GM12878 (cell line): ENCODE measurements at regions not wholly inside any gene's neighbourhood (a gene's known extent, or its start where the extent isn't known, plus 50 kb on each side); places are given as distances from the start of the nearest gene placed in this dataset.

Experiments
- ATAC-seq: fragments of 200-7000 bp; cut with Tn5 transposase; 3 replicates; pipeline ENCODE4 v1.9.1; 2020; ENCODE audit warnings: mild to moderate bottlenecking, moderate library complexity
- BruUV-seq: library from RNA; stranded (reverse); fragments of 400-500 nt; replicated peaks from 2 replicates; lab custom pipeline; 2021; lab: Mats Ljungman, UMichigan
- CTCF ChIA-PET: fragments of 300-600 bp; sonication (Branson Sonifier 250); formaldehyde crosslinking; extraction: SDS; loops from one replicate; lab custom pipeline; 2021; ENCODE audit warnings: inconsistent platforms; lab: Yijun Ruan, JAX
- POLR2A ChIA-PET: fragments of 350-600 bp; formaldehyde crosslinking; extraction: SDS; loops from one replicate; lab custom pipeline; 2021; ENCODE audit warnings: inconsistent platforms; lab: Charles Lee
- RAD21 ChIA-PET: fragments of 300-600 bp; sonication (Branson Sonifier 250); formaldehyde crosslinking; loops from one replicate; lab custom pipeline; 2023; ENCODE audit warnings: antibody characterized with exemption; ENCODE audit not compliant: unreplicated experiment; lab: Charles Lee
- SMC1A ChIA-PET: fragments of 300-600 bp; sonication (Branson Sonifier 250); formaldehyde crosslinking; loops from one replicate; lab custom pipeline; 2023; ENCODE audit not compliant: unreplicated experiment, uncharacterized antibody; lab: Charles Lee
- DNase-seq: peaks from one replicate; pipeline ENCODE4 v3.0.0-alpha.2; 2011; ENCODE audit warnings: low read depth, low spot score
- FAIRE-seq: peaks from 3 replicates; lab custom pipeline; 2011; peaks lifted over from hg19 to GRCh38; lab: Jason Lieb, UNC
- H2AFZ ChIP-seq: 2 replicates; pipeline ENCODE4 v1.6.0; 2011; ENCODE audit warnings: low read depth, low read length, control low read depth; ENCODE audit not compliant: control insufficient read depth
- H3K27ac ChIP-seq: 2 replicates; pipeline ENCODE4 v1.5.1; 2011; ENCODE audit warnings: control low read depth; ENCODE audit not compliant: control insufficient read depth, insufficient read depth
- H3K27me3 ChIP-seq, 2 experiments: replicated peaks in 1 of 2; 2 replicates each; pipeline versions ENCODE4 v1.6.0 to v1.6.1; 2011; ENCODE audit warnings: low read length in 1 of 2; ENCODE audit not compliant: control insufficient read depth in 2 of 2, insufficient read depth in 2 of 2
- H3K36me3 ChIP-seq, 2 experiments: 2 replicates each; pipeline ENCODE4 v1.5.1; 2011; ENCODE audit warnings: low read length in 1 of 2; ENCODE audit not compliant: control insufficient read depth in 2 of 2, insufficient read depth in 2 of 2
- H3K4me1 ChIP-seq: 2 replicates; pipeline ENCODE4 v1.6.1; 2011; ENCODE audit warnings: mild to moderate bottlenecking, low read length, moderate library complexity, mixed read lengths; ENCODE audit not compliant: control insufficient read depth, insufficient read depth
- H3K4me2 ChIP-seq: 2 replicates; pipeline ENCODE4 v1.6.0; 2011; ENCODE audit warnings: control low read depth; ENCODE audit not compliant: control insufficient read depth, insufficient read depth
- H3K4me3 ChIP-seq: fragments of 200-600 bp; sonication (generic); 2 replicates; pipeline ENCODE4 v1.5.1; 2016
- H3K79me2 ChIP-seq: 2 replicates; pipeline ENCODE4 v1.6.0; 2011; ENCODE audit warnings: low read length; ENCODE audit not compliant: control insufficient read depth, insufficient read depth
- H3K9ac ChIP-seq: 2 replicates; pipeline ENCODE4 v1.8.0; 2011; ENCODE audit warnings: low read length, control low read depth, mixed read lengths; ENCODE audit not compliant: control insufficient read depth, insufficient read depth
- H3K9me3 ChIP-seq: replicated peaks from 3 replicates; pipeline ENCODE4 v1.5.1; 2011; ENCODE audit warnings: mild to moderate bottlenecking, low read length; ENCODE audit not compliant: control insufficient read depth, insufficient read depth
- H4K20me1 ChIP-seq: 2 replicates; pipeline ENCODE4 v1.6.0; 2011; ENCODE audit not compliant: control insufficient read depth, insufficient read depth
- ESRRA ChIP-seq: IDR thresholded peaks from 2 replicates; pipeline ENCODE4 v1.6.1; 2012; ENCODE audit warnings: mild to moderate bottlenecking, low read length, improper control_type of control experiment
- KAT2A ChIP-seq: conservative IDR thresholded peaks from 2 replicates; pipeline ENCODE4 v1.6.1; 2011; ENCODE audit warnings: low read depth, low read length; ENCODE audit not compliant: control insufficient read depth
- LARP7 ChIP-seq: fragments of 450-650 bp; IDR thresholded peaks from 2 replicates; pipeline ENCODE4 v1.6.1; 2017; ENCODE audit warnings: mild to moderate bottlenecking
- MYC ChIP-seq: IDR thresholded peaks from 2 replicates; pipeline ENCODE4 v1.6.1; 2011; ENCODE audit warnings: mild to moderate bottlenecking, low read length, moderate library complexity, inconsistent platforms; ENCODE audit not compliant: insufficient read depth, insufficient replicate concordance, insufficient read length, severe bottlenecking
- PML ChIP-seq: IDR thresholded peaks from 2 replicates; pipeline ENCODE4 v1.6.1; 2012; ENCODE audit warnings: low read length, inconsistent platforms
- RAD21 ChIP-seq: IDR thresholded peaks from 2 replicates; pipeline ENCODE4 v1.6.1; 2011; ENCODE audit warnings: mild to moderate bottlenecking, low read depth, low read length, moderate library complexity; ENCODE audit not compliant: insufficient read depth
- SIN3A ChIP-seq: IDR thresholded peaks from 2 replicates; pipeline ENCODE4 v1.6.1; 2012; ENCODE audit warnings: low read depth, low read length, improper control_type of control experiment
- SRF ChIP-seq, 2 experiments: IDR thresholded peaks; 2 replicates each; pipeline ENCODE4 v1.6.1; 2011; ENCODE audit warnings: low read depth in 2 of 2, low read length in 2 of 2, mild to moderate bottlenecking in 1 of 2, moderate library complexity in 1 of 2
- TBL1XR1 ChIP-seq: IDR thresholded peaks from 2 replicates; pipeline ENCODE4 v1.6.1; 2012; ENCODE audit warnings: low read depth, low read length, improper control_type of control experiment
- ZBTB11 ChIP-seq: fragments of 450-650 bp; formaldehyde crosslinking; IDR thresholded peaks from 2 replicates; pipeline ENCODE4 v1.5.0; 2022; ENCODE audit warnings: mild to moderate bottlenecking, missing genetic modification characterization
- ZBTB40 ChIP-seq: fragments of 450-650 bp; IDR thresholded peaks from 2 replicates; pipeline ENCODE4 v1.6.1; 2016; ENCODE audit warnings: mild to moderate bottlenecking, moderate library complexity, borderline replicate concordance
- ZNF622 ChIP-seq: fragments of 450-650 bp; IDR thresholded peaks from 2 replicates; pipeline ENCODE4 v1.6.1; 2017; ENCODE audit warnings: mild to moderate bottlenecking, inconsistent platforms
- WGBS: methylation state at CpG from one replicate; pipeline ENCODE4 v1.1.6; 2016; ENCODE audit warnings: low lambda C conversion rate; ENCODE audit not compliant: insufficient replicate concordance, insufficient coverage; ENCODE audit errors: missing lambda C conversion rate; 5-methylcytosine and 5-hydroxymethylcytosine counted together
- in situ Hi-C: fragments of 300-500 bp; cut with MboI; formaldehyde crosslinking; loops from 9 replicates; pipeline ENCODE4 v1.14.3; 2018; ENCODE audit warnings: mixed read lengths
- intact Hi-C: fragments of 100-400 bp; cut with micrococcal nuclease; formaldehyde crosslinking; loops from one replicate; pipeline ENCODE4 v1.14.2; 2022; ENCODE audit not compliant: unreplicated experiment

GRCh38 chr17:5943982-5944381, 126.2 kb upstream of the WSCD1 start:
- WGBS, result 37% methylated on average over 6 of the region's 6 CpGs
- ATAC-seq (no peak), FAIRE-seq (no peak), DNase-seq (no peak)
- Histone ChIP-seq H2AFZ (no peak overlapping the region), H3K4me1 (no peaks in the 10 kb centered on the region), H3K27me3 (peaks cover 0 to 2% of the 10 kb centered on the region in 2 experiments; a peak in 2 of 4 replicates), H3K9me3 (no peaks in the 10 kb centered on the region), H3K4me3 (no peak overlapping the region), H3K79me2 (no peaks in the 10 kb centered on the region), H3K9ac (no peak overlapping the region), H3K27ac (no peak overlapping the region), H3K36me3 (no peaks in the 10 kb centered on the region), H4K20me1 (no peaks in the 10 kb centered on the region), H3K4me2 (no peak overlapping the region)
- in situ Hi-C loops (no loop called here), intact Hi-C loops (no loop called here)
- BruUV-seq, result no TSS peak
- CTCF ChIA-PET, result no interaction called here
- POLR2A ChIA-PET, result no interaction called here
- RAD21 ChIA-PET, result no interaction called here
- SMC1A ChIA-PET, result no interaction called here
- TF ChIP-seq KAT2A (no peak), RAD21 (no peak), ZNF622 (no peak), TBL1XR1 (no peak), LARP7 (no peak), SIN3A (no peak), ESRRA (no peak), MYC (no peak)

- no peaks in the 10 kb centered on the region for H3K36me3 ChIP-seq
- DNase-seq (no peak), FAIRE-seq (no peak), ATAC-seq (no peak)
- ChIA-PET SMC1A (no interaction called here), POLR2A (no interaction called here), CTCF (no interaction called here), RAD21 (no interaction called here)
- H3K4me3 ChIP-seq, result no peak overlapping the region
- H3K9me3 ChIP-seq, result no peaks in the 10 kb centered on the region
- H3K4me1 ChIP-seq, result no peaks in the 10 kb centered on the region
- H3K27me3 ChIP-seq, result no peaks in the 10 kb centered on the region; a peak in 2 of 4 replicates
- in situ Hi-C loops, result no loop called here
- 27% methylated on average over 2 of the region's 2 CpGs for WGBS
- H4K20me1 ChIP-seq, result no peaks in the 10 kb centered on the region
- H3K27ac ChIP-seq, result no peak overlapping the region
- no peak overlapping the region for H2AFZ ChIP-seq
- H3K4me2 ChIP-seq, result no peak overlapping the region
- H3K79me2 ChIP-seq, result no peaks in the 10 kb centered on the region
- no peak overlapping the region for H3K9ac ChIP-seq
- BruUV-seq, result no TSS peak
- intact Hi-C loops, result no loop called here
- TF ChIP-seq PML, result no peak
- no peak for TF ChIP-seq ZBTB40
- TF ChIP-seq SRF (IDR thresholded peaks at IDR 0.05; ENCODE audit: low read depth in 2 of 2, low read length in 2 of 2), result no peak
- TF ChIP-seq ZBTB11 (CRISPR knock-in tag), result no peak
Observed at GRCh38 chr17:5947701-5948180, 122.4 kb upstream of the WSCD1 start.
